ENCODE measurements at regions not wholly inside any gene's neighbourhood (a gene's known extent, or its start where the extent isn't known, plus 50 kb on each side); places are given as distances from the start of the nearest gene placed in this dataset.

GRCh38 chr4:19958848-19959247, 292.9 kb upstream of the SLIT2 start:
- no peak overlapping the region for H3K27ac ChIP-seq
- no peaks in the 10 kb centered on the region for H3K27me3 ChIP-seq
- no peak for ATAC-seq

GRCh38 chr4:19947349-19947748, 304.4 kb upstream of the SLIT2 start:
- no peaks in the 10 kb centered on the region for H3K9me3 ChIP-seq
- H3K27ac ChIP-seq = no peak overlapping the region
- ATAC-seq (no peak), DNase-seq (no peak)
- TF ChIP-seq, protein P1, sequence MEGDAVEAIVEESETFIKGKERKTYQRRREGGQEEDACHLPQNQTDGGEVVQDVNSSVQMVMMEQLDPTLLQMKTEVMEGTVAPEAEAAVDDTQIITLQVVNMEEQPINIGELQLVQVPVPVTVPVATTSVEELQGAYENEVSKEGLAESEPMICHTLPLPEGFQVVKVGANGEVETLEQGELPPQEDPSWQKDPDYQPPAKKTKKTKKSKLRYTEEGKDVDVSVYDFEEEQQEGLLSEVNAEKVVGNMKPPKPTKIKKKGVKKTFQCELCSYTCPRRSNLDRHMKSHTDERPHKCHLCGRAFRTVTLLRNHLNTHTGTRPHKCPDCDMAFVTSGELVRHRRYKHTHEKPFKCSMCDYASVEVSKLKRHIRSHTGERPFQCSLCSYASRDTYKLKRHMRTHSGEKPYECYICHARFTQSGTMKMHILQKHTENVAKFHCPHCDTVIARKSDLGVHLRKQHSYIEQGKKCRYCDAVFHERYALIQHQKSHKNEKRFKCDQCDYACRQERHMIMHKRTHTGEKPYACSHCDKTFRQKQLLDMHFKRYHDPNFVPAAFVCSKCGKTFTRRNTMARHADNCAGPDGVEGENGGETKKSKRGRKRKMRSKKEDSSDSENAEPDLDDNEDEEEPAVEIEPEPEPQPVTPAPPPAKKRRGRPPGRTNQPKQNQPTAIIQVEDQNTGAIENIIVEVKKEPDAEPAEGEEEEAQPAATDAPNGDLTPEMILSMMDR (IDR thresholded peaks at IDR 0.05 in 4 of 5, conservative IDR thresholded peaks at IDR 0.05 in 1 of 5) = no peak
- TF ChIP-seq POLR2A (IDR thresholded peaks at IDR 0.05) = no peak
- H3K4me1 ChIP-seq = no peaks in the 10 kb centered on the region
- in situ Hi-C loops (cut with MboI; ENCODE audit: low sequenced_read_pairs in 4 of 4) (no loop called here), intact Hi-C loops (cut with DNase I; ENCODE audit: low total_unique reads) (no loop called here)
- H3K36me3 ChIP-seq = no peaks in the 10 kb centered on the region
- no peak overlapping the region for H3K4me3 ChIP-seq
- H3K27me3 ChIP-seq = no peaks in the 10 kb centered on the region

More at GRCh38 chr4:19958848-19959247, 292.9 kb upstream of the SLIT2 start:
- H3K9me3 ChIP-seq = no peaks in the 10 kb centered on the region
- intact Hi-C loops (cut with DNase I; ENCODE audit: low total_unique reads) (no loop called here), in situ Hi-C loops (cut with MboI; ENCODE audit: low sequenced_read_pairs in 4 of 4) (no loop called here)
- TF ChIP-seq, protein P1 (IDR thresholded peaks at IDR 0.05 in 4 of 5, conservative IDR thresholded peaks at IDR 0.05 in 1 of 5) = no peak
- TF ChIP-seq POLR2A (IDR thresholded peaks at IDR 0.05) = no peak
- no peak for DNase-seq
- no peaks in the 10 kb centered on the region for H3K36me3 ChIP-seq
- no peaks in the 10 kb centered on the region for H3K4me1 ChIP-seq
- H3K4me3 ChIP-seq = no peak overlapping the region

GRCh38 chr4:19945979-19946380, 305.7 kb upstream of the SLIT2 start:
- Histone ChIP-seq H3K9me3 (no peaks in the 10 kb centered on the region), H3K27ac (no peak overlapping the region), H3K4me1 (no peaks in the 10 kb centered on the region), H3K36me3 (no peaks in the 10 kb centered on the region), H3K4me3 (no peak overlapping the region), H3K27me3 (no peaks in the 10 kb centered on the region)
- DNase-seq (no peak), ATAC-seq (no peak)
- intact Hi-C loops (cut with DNase I; ENCODE audit: low total_unique reads) = no loop called here
- TF ChIP-seq, protein P1 (IDR thresholded peaks at IDR 0.05 in 4 of 5, conservative IDR thresholded peaks at IDR 0.05 in 1 of 5) = no peak
- TF ChIP-seq POLR2A (IDR thresholded peaks at IDR 0.05) = no peak
- in situ Hi-C loops (cut with MboI; ENCODE audit: low sequenced_read_pairs in 4 of 4) = no loop called here

GRCh38 chr4:19945501-19945900, 306.2 kb upstream of the SLIT2 start:
- DNase-seq (no peak), ATAC-seq (no peak)
- in situ Hi-C loops (cut with MboI; ENCODE audit: low sequenced_read_pairs in 4 of 4) (no loop called here), intact Hi-C loops (cut with DNase I; ENCODE audit: low total_unique reads) (no loop called here)
- H3K9me3 ChIP-seq = no peaks in the 10 kb centered on the region
- no peak overlapping the region for H3K27ac ChIP-seq
- no peaks in the 10 kb centered on the region for H3K4me1 ChIP-seq
- TF ChIP-seq, protein P1 (IDR thresholded peaks at IDR 0.05 in 4 of 5, conservative IDR thresholded peaks at IDR 0.05 in 1 of 5) = no peak
- no peak for TF ChIP-seq POLR2A (IDR thresholded peaks at IDR 0.05)
- H3K27me3 ChIP-seq = no peaks in the 10 kb centered on the region
- H3K36me3 ChIP-seq = no peaks in the 10 kb centered on the region
- no peak overlapping the region for H3K4me3 ChIP-seq

GRCh38 chr4:19944806-19945205, 306.9 kb upstream of the SLIT2 start:
- in situ Hi-C loops (cut with MboI; ENCODE audit: low sequenced_read_pairs in 4 of 4) = no loop called here
- TF ChIP-seq POLR2A (IDR thresholded peaks at IDR 0.05) = no peak
- TF ChIP-seq, protein P1 (IDR thresholded peaks at IDR 0.05 in 4 of 5, conservative IDR thresholded peaks at IDR 0.05 in 1 of 5) = no peak
- no peak overlapping the region for H3K4me3 ChIP-seq
- ATAC-seq = no peak
- H3K27me3 ChIP-seq = no peaks in the 10 kb centered on the region
- H3K27ac ChIP-seq = no peak overlapping the region
- no peaks in the 10 kb centered on the region for H3K9me3 ChIP-seq
- DNase-seq = no peak
- no peaks in the 10 kb centered on the region for H3K36me3 ChIP-seq
- intact Hi-C loops (cut with DNase I; ENCODE audit: low total_unique reads) = no loop called here
- H3K4me1 ChIP-seq = no peaks in the 10 kb centered on the region

All from gastrocnemius medialis (tissue), 4 donors.